ENCODE measurements at regions not wholly inside any gene's neighbourhood (a gene's known extent, or its start where the extent isn't known, plus 50 kb on each side); places are given as distances from the start of the nearest gene placed in this dataset.

DNA sequence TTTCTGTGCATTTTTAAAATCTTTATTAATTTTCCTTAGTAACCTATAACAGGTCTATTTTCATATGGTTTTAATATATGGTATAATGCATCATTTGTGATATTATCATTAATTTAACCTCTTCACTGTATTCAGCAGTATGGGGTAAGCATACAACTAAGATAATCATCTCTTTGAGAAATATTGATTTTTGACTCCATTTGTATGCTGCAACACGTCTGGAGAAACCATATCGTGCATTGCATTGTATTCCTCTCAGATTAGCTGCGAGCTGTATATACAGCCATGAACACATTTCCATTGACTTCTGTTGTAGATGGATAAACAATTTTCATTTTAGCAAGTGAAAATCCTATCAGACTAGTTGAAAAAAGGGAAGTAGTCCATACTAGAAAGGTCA is 2275.8 kb upstream of the PCDH20 start:
- no peak for DNase-seq

DNA sequence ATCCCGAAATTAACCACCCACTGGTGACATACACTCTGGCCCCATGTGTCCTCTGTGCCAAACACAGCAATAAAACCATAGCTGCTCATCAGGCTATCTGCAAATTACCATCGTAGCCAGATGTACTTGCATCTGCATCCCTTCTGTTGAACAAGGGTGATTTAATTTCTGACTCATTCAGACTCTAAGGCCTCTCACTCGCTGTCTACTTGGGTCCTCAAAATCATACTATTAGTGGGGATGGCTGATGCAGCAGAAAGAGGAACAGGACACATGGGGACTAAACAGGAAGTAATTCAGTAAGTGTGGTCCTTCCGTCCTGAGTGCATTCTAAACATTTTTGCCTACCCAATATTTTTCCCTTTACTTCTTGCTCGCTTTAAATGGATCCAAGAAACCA is 2275.0 kb upstream of the PCDH20 start:
- DNase-seq: no peak

DNA sequence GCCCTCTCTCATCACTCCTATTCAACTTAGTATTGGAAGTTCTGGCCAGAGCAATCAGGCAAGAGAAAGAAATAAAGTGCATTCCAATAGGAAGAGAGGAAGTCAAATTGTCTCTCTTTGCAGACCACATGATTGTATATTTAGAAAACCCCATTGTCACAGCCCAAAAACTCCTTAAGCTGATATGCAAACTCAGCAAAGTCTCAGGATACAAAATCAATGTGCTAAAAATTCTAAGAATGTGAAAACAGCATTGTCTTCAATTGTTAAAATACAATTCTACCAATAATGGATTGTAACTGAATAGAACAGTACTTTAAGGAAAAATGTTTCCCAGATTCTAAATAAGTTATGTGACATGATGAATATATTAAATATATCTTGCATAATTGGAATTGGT is 2269.2 kb upstream of the PCDH20 start:
- no peak for DNase-seq

DNA sequence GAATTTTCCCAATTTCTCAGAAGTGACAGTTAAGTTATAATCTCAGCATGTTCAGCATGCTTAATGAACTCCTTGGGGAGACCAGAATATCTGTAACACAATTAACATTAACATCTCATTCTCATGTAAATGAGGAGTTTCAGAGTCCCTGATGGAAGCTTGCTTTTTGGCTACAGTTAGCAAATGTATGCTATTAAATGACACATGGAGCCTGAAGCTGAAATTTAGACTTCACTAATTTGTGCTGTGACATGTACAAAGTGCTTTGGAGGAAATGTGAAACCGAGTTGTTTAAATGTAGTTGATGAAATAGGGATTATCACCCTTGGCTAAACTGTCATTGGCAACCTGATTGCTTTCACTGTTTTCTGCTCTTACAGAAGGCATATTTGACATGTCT is 2265.1 kb upstream of the PCDH20 start:
- DNase-seq: no peak

- no peak for DNase-seq
Measured at GRCh38 chr13:63671296-63671695, 2255.6 kb upstream of the PCDH20 start.

DNA sequence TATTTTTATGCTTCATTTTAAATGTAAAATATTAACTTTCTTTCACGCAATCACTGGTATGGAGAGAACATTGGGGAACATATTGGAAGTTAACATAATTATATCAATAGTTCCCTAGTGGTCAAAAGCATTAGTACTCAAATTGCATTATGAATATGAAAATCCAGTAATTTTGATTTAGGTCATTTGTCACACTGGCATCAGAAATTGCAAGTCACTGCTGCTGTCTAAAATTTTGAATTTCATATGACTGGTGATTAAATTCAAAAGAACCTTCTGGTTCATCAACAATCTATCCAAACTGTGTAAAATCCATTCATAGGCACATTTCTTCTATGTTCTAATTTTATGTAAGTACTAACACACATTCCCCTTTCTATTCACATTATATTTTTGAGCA is 2235.7 kb upstream of the PCDH20 start:
- no peak for DNase-seq

- no peak for DNase-seq
Measured at GRCh38 chr13:63643543-63643942, 2227.9 kb upstream of the PCDH20 start.

DNA sequence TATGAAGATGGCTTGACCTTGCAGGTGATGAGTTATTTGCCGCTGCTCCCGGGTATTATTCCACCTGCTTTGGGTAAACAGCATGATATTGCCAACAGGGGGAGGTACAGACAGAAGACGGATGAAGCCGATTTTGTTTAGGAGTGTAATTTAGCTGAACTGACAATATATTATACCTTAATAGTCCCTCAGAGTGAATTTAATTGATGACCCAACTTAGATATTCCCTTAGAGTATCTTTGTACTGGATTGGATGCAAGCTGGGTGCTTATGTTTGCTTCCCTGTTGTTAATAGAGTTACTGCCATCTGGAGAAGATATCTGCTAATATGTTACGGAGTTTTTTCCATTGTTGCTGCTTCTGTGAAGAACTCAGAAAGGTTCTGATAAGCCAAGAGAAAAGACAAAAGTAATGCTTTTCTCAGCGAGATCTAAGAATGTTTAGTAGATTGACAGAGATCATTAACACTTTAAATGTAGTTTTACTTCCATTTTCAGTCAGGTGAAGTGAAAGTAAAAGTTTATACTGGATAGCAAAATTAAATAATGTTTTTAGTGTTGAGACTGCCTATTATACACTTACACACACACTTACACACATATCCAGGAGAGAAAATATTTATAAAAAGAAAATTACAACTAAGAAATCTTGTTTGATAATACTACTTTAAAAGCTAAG is 2220.8 kb upstream of the PCDH20 start:
- no peak for DNase-seq

DNA sequence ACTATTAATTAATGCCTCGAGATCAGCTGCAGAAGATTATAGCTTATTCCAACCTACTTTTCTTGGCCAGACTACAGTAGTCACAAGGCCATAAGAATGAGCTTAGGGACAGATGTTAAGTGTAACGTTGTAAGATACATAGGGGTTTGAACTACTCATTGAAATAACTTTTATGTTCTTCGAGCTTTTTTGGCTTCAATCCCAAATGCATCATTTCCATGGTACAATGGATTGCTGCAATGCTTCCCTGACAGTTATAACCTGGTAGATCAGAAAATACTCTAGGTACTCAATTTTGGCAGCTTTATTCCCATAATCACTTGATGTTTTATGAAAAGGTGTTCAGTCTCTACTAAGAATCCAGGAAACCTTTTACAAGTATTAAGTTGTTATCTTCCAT is 2216.7 kb upstream of the PCDH20 start:
- DNase-seq: no peak

- no peak for DNase-seq
Measured at GRCh38 chr13:63631006-63631405, 2215.4 kb upstream of the PCDH20 start.

DNA sequence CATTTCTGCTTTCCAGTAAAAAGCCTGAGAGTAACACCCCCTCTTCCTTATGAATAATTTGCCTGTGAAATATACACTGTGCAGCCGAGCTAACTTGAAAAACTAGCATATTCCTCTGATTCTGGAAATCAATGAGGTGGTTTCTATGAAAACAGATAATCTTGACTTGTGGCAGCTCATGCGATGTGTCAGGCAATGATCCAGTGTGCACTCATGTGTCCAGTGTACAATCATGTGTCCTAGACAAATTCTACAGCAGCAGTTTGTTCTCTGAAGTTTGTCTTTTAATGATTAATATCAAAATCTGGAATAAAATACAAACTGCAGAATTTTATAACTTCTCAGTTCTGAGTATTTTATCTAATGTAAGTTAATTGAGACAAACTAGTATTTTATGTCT is 2213.9 kb upstream of the PCDH20 start:
- no peak for DNase-seq

DNA sequence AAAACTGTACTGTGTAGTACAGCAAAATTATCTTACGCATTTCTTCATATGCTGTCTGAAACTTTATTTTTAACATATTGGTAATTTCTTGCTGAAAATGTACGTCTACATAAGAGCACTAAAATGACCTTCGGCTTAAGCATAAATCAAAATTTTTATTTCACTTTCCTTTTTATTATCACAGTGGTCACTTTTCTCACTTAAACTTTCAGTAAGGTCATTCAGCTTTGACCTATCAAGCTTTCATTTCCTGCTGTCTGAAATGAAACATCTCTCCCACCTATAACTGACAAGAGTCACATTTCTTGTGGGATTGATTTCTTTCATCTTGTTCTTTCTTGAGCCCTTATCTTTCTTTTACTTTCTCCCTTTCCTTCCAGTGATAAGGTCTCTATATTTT is 2212.7 kb upstream of the PCDH20 start:
- no peak for DNase-seq

DNA sequence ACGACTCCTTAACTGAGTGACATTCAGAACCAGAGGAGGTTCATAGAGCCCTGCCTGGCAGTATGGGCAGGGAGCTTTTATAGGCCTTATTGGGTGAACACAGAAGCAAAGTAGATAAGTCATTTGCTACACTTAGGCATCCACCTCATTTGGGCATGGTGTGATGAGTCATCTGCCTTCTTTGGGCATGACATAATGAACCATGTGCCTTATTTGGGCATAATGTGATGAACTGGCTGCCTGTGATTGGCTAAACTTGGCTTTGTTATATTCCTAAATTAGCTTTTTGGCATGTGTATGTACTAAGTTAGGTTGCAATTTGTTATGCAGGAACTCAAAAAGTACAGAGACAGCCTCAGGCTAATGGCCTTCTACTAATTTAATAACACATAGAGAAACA is 2210.2 kb upstream of the PCDH20 start:
- DNase-seq: no peak

- DNase-seq: no peak
Measured at GRCh38 chr13:63614874-63615612, 2199.4 kb upstream of the PCDH20 start.

DNA sequence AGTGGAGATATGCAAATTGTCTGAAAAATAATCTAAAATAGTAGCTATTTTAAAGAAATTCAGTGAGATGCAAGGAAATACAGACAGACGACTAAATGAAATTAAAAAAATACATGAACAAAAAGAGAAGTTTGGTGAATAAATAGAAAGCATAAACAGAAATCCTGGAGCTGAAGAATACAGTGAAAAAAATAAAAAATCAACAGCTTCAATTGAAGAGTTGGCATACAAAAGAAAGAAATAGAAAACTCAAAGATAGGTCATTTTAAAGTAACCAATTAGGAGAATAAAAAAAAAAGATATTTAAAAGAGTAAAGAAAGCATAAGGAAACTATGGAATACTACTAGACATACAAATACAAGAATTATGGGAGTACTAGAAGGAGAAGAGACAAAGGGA is 2191.5 kb upstream of the PCDH20 start:
- no peak for DNase-seq

DNA sequence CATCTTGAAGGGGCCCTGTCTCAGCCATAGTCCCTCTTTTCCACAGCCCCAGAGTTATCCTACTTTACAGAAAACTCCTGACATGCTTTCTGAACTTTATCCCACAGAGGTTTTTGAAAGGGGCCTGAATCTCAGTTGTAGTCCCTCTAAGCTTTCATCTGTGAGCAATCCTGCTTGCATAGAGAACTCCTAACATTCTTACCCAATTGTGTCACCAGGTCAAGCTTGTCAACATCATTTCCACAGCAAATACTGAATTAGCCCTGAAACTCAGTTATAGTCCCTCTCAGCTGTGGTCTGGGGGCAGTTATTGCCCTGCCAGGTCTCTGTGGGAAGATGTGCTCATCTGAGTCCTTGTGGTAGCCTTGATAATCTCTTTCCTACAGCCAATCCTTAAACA is 2190.3 kb upstream of the PCDH20 start:
- DNase-seq: no peak

GRCh38 chr13:63605403-63605802 is 2189.8 kb upstream of the PCDH20 start:
- DNase-seq: no peak

DNA sequence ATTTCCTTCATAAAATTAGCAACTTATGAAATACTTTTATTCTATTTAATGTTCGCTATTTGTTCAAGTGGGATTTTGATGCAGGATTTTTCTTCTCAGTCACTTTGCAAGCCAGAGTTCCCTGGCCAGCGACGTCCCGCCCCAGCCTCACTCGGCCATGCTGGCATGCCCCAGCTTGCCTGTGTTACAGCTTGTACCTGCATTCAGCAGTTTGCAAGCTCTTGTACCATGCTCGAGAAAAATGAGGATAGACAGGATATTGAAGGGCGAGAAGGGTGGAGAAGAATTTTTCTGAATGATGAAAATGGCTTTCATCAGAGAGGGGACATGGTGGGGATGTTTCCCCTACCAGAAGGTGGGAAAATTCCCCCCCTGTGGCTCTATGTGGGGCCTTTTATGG is 2180.2 kb upstream of the PCDH20 start:
- no peak for DNase-seq

- no peak for DNase-seq
Measured at GRCh38 chr13:63586467-63586866, 2170.8 kb upstream of the PCDH20 start.

DNA sequence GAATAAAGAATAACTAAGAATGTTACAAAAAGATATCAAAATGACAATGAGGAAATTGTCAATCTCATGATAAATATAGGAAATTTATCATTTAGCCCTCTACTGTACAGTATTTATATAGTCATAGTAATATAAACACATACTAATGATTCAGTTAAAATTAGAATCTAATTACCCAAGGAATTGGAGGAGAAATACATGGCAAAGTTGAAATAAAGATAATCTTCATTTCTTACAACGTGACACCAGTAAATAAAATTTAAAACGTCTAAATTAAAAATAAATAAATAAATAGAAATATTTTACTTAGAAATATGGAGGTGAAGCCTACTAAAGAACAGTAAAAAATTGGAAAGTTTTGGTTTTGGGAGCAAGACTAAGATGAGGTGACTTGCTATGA is 2163.1 kb upstream of the PCDH20 start:
- DNase-seq: no peak

DNA sequence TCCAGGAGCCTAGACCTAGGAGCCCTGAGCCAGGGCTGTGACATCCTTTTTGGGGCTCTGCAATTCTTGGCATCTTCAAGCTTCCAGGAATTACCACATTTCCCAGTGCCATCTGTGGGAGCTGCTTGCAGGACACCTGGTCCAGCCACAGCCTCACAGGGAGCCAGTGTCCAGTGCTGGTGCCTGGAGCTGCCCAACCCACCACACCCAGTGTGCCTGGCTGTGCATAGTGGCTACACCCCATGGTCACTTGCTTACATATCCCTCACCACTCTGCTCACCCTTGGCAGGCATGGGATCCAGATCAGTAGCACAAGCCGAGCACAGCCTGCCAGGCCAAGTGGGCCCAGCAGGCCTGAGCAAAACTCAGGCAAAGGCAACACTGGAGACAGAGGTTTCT is 2151.4 kb upstream of the PCDH20 start:
- DNase-seq: no peak

DNA sequence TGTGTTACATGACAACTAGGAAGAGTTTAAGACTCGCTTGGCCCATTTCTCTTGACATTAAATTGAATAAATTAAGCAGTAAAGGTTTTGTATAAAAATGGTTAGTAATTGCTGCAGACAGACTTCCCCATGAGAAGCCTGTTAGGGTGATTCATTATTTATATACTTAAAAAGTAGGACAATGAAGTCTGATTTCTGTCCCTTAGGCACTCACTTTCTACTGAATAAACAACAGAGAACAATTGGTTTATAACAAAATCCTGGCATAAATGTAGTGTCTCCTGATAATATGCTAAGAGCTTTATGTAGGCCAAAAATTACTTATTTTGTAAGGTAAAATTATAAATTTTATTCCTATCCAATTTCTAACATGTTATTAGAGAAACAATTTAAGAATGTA is 2138.5 kb upstream of the PCDH20 start:
- DNase-seq: no peak

GRCh38 chr13:63551731-63552130 is 2136.1 kb upstream of the PCDH20 start:
- no peak for DNase-seq

- DNase-seq: no peak
Measured at GRCh38 chr13:63546524-63546923, 2130.9 kb upstream of the PCDH20 start.

DNA sequence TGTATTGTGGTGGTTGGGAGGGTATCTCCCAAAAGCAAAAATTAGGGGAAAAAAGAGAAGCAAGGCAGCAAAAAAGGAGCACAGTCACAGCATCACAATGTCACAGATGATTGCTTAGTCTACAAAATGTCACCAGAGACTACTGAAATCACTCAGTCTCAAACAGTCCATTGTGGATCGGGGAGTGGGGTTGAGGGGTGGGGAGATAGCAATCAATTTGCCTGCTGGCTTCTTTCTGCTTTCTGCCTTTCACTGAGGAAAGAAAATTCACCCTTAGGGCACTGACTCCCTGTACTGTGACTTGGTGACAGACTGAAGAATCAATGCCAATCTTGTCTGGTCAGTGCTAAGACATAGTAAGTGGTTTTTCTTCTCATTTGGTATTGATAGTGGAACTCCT is 2127.1 kb upstream of the PCDH20 start:
- no peak for DNase-seq

Measured in NCI-H1694 (cell line).